ENCODE measurements at regions not wholly inside any gene's neighbourhood (a gene's known extent, or its start where the extent isn't known, plus 50 kb on each side); places are given as distances from the start of the nearest gene placed in this dataset.

GRCh38 chr6:23620911-23621401 lies 505.1 kb upstream of the NRSN1 start:
- Histone ChIP-seq H3K79me2 (ENCODE audit: insufficient read depth, low read length) (no peaks in the 10 kb centered on the region), H3K9ac (ENCODE audit: insufficient read depth, low read depth, low read length) (no peak overlapping the region), H4K20me1 (ENCODE audit: insufficient read depth, low read length) (no peaks in the 10 kb centered on the region), H3K36me3 (replicated peaks in 1 of 2; ENCODE audit: control insufficient read depth in 1 of 2, insufficient read depth in 2 of 2, low read length in 2 of 2) (no peaks in the 10 kb centered on the region), H3K27me3 (ENCODE audit: control insufficient read depth in 1 of 2, insufficient read depth in 2 of 2, low read length in 2 of 2) (no peaks in the 10 kb centered on the region), H3K4me2 (ENCODE audit: low read depth, low read length) (no peak overlapping the region), H3K4me1 (ENCODE audit: insufficient read depth, low read length) (no peaks in the 10 kb centered on the region), H2AFZ (ENCODE audit: low read length) (no peak overlapping the region), H3K9me3 (ENCODE audit: low read length) (no peaks in the 10 kb centered on the region), H3K4me3 (replicated peaks in 1 of 3; ENCODE audit: insufficient read depth in 1 of 3, low read depth in 2 of 3, low read length in 3 of 3) (no peak overlapping the region), H3K27ac (ENCODE audit: extremely low read length, insufficient read depth, low read length) (no peak overlapping the region)
- no TSS peak for BruUV-seq (replicated peaks)
- ATAC-seq (no peak), DNase-seq (ENCODE audit: low spot score) (no peak), FAIRE-seq (no peak)
- 4% methylated on average over 5 of the region's 5 CpGs for WGBS (ENCODE audit: low lambda C conversion rate)
- ChIA-PET POLR2A (no interaction called here), CTCF (ENCODE audit: low intra/inter-chr PET ratio, low total read pairs) (no interaction called here)
- in situ Hi-C loops (cut with HindIII; ENCODE audit: extremely low pct_ligation_motif_present, low pct_unique_long_range_greater_than_20kb) (no loop called here), intact Hi-C loops (cut with micrococcal nuclease; ENCODE audit: unreplicated experiment) (no loop called here)
- TF ChIP-seq ZNF256 (CRISPR knock-in tag; conservative IDR thresholded peaks at IDR 0.05) = no peak
- no peak for TF ChIP-seq HDAC6 (IDR thresholded peaks at IDR 0.05; ENCODE audit: low read depth, low read length)
- no peak for TF ChIP-seq ZNF30 (CRISPR knock-in tag; IDR thresholded peaks at IDR 0.05)
- no peak for TF ChIP-seq RARG (CRISPR knock-in tag; IDR thresholded peaks at IDR 0.05; ENCODE audit: low read depth)

DNA sequence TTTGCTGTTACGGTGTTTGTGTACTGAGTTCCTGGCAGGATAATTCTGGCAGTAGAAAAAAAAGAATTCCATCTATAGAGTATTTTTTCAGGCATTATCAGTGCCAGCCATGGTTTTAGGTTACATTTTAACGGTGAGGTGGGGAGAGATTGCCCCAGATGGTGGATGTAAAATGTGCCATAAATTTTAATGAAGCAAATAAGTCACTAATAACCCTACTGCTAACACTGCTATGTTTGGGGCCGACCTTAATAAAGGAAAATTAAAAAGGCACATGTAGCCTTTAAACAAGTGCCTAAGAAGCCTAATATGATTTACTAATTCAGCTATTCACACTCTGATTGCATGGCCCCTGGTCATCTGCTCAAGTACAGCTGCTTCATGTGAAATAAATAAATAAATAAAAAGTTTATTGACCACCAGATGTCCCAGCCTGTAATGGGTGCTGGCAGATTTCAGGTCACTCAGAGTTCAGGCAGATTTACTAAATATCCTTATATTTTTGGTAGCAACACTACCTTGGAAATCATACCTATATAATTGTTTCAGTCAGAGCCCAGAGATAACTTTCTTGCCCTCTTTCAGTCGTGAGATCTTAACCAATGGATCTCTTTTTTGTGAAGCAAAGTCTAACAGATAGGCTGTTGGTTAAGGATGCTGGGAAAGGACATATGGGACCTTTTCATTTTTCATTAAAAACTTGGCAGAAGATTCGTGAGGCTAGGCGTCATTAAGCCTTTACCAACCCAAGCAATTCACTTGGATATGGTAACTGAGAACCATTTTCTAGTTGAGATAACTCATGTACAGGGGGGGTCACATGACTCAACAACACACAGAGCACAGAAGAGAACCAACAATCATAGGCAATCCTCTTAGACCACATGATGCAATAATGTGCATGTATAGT lies 495.0 kb upstream of the NRSN1 start:
- Histone ChIP-seq H3K9ac (ENCODE audit: insufficient read depth, low read depth, low read length) (no peak overlapping the region), H4K20me1 (ENCODE audit: insufficient read depth, low read length) (no peaks in the 10 kb centered on the region), H3K4me3 (replicated peaks in 1 of 3; ENCODE audit: insufficient read depth in 1 of 3, low read depth in 2 of 3, low read length in 3 of 3) (no peak overlapping the region), H3K4me2 (ENCODE audit: low read depth, low read length) (no peak overlapping the region), H3K27me3 (ENCODE audit: control insufficient read depth in 1 of 2, insufficient read depth in 2 of 2, low read length in 2 of 2) (no peaks in the 10 kb centered on the region), H3K9me3 (ENCODE audit: low read length) (no peaks in the 10 kb centered on the region), H3K27ac (ENCODE audit: extremely low read length, insufficient read depth, low read length) (no peak overlapping the region), H3K36me3 (replicated peaks in 1 of 2; ENCODE audit: control insufficient read depth in 1 of 2, insufficient read depth in 2 of 2, low read length in 2 of 2) (no peaks in the 10 kb centered on the region), H2AFZ (ENCODE audit: low read length) (no peak overlapping the region), H3K4me1 (ENCODE audit: insufficient read depth, low read length) (no peaks in the 10 kb centered on the region), H3K79me2 (ENCODE audit: insufficient read depth, low read length) (no peaks in the 10 kb centered on the region)
- no peak for FAIRE-seq
- no peak for DNase-seq (ENCODE audit: low spot score)
- in situ Hi-C loops (cut with HindIII; ENCODE audit: extremely low pct_ligation_motif_present, low pct_unique_long_range_greater_than_20kb) = no loop called here
- no TSS peak for BruUV-seq (replicated peaks)
- CTCF ChIA-PET (ENCODE audit: low intra/inter-chr PET ratio, low total read pairs) = no interaction called here
- 13% methylated on average over 6 of the region's 6 CpGs for WGBS (ENCODE audit: low lambda C conversion rate)
- intact Hi-C loops (cut with micrococcal nuclease; ENCODE audit: unreplicated experiment) = loop anchor here (5.0 kb wide), 1 partner anchor 739 kb away; no protein-coding TSS in a partner anchor
- ATAC-seq = no peak
- TF ChIP-seq CEBPB (IDR thresholded peaks at IDR 0.05; ENCODE audit: borderline replicate concordance, low read depth, low read length) = peak; percentile 48; the same call in 1 of the 2 replicates
- no peak for TF ChIP-seq PCBP1 (IDR thresholded peaks at IDR 0.05; ENCODE audit: borderline replicate concordance, low read depth, low read length)
- POLR2A ChIA-PET = no interaction called here

All from HepG2 (cell line).